GM13976 (cell line): ENCODE measurements at regions not wholly inside any gene's neighbourhood (a gene's known extent, or its start where the extent isn't known, plus 50 kb on each side); places are given as distances from the start of the nearest gene placed in this dataset.

Source experiments
- DNase-seq: peaks from one replicate; pipeline ENCODE4 v3.0.0; 2012; ENCODE audit warnings: low spot score
- in situ Hi-C: fragments of 300-500 bp; cut with MboI; formaldehyde crosslinking; loops from one replicate; pipeline ENCODE4 v1.12.0; 2022; ENCODE audit warnings: low sequenced_read_pairs, mixed read lengths, inconsistent platforms; ENCODE audit not compliant: unreplicated experiment
- TF ChIP-seq, protein P1 (sequence below): IDR thresholded peaks from 2 replicates; pipeline ENCODE4 v1.5.1; 2012; ENCODE audit warnings: borderline replicate concordance, mild to moderate bottlenecking; ENCODE audit not compliant: insufficient read depth; ENCODE audit errors: extremely low read depth, missing control alignments, control extremely low read depth

DNA sequence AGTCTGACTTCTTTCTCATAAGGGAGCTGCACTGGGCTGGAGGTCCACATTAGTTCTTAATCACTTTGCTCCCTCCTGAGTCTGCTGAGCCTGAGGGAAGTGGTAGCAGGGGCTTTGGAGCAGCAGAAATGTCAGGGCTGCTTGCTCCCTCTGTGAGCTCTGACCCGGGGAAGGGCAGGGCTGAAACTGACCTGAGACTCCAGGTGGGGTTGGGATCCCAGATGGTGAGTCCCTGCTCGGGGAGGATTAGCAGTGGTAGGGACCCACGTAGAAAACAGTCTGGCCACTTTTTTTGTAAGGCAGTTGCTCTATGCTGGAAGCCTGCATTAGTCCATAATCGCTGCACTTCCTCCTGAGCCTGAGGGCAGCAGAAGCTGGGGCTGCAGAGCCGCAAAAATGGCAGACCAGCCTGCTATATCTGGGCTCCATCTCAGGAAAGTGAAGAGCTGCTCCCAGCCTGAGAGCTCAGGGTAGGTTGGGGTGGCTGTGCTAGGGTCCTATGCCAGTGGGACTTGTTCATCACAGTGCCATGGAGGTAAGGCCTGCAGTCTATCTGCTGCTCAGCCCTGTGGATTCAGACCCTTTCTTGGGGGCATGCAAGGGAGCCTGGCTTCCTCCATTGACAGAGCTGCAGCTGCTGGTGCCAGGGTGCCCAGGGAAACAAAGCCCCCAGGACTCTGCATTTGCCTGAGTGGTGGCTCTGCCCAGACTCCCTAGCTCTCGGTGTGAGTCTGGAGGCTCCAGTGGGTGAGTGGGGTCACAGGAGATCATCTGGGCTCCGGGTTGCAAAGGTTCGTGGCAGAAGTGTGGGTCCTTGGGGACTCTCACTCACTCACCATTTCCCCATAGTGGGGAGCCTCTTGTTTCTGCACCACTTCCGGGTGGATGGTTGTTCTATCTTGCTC is 854.3 kb downstream of the LUZP2 start:
- no peak for DNase-seq
- in situ Hi-C loops: no loop called here
- TF ChIP-seq, protein P1, sequence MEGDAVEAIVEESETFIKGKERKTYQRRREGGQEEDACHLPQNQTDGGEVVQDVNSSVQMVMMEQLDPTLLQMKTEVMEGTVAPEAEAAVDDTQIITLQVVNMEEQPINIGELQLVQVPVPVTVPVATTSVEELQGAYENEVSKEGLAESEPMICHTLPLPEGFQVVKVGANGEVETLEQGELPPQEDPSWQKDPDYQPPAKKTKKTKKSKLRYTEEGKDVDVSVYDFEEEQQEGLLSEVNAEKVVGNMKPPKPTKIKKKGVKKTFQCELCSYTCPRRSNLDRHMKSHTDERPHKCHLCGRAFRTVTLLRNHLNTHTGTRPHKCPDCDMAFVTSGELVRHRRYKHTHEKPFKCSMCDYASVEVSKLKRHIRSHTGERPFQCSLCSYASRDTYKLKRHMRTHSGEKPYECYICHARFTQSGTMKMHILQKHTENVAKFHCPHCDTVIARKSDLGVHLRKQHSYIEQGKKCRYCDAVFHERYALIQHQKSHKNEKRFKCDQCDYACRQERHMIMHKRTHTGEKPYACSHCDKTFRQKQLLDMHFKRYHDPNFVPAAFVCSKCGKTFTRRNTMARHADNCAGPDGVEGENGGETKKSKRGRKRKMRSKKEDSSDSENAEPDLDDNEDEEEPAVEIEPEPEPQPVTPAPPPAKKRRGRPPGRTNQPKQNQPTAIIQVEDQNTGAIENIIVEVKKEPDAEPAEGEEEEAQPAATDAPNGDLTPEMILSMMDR: no peak

DNA sequence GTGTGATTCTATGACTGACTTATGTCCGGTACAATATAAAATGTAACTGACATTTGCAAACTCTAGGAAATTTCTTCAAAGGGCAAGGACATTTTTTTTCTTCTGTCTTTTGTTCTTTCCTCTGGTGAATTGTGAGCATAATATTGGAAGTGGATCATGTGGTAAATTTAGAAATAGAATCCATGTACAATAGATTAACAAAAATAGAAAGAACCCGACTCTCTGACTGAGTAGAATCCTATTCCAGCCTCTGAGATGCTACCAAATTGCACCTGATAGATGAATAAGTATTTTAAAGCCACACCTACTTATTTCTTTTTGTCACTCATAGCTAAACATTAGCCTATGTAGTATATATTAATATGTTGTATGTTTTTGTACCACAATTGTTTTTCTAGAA is 860.3 kb downstream of the LUZP2 start:
- in situ Hi-C loops: no loop called here
- TF ChIP-seq, protein P1: no peak
- DNase-seq: no peak

DNA sequence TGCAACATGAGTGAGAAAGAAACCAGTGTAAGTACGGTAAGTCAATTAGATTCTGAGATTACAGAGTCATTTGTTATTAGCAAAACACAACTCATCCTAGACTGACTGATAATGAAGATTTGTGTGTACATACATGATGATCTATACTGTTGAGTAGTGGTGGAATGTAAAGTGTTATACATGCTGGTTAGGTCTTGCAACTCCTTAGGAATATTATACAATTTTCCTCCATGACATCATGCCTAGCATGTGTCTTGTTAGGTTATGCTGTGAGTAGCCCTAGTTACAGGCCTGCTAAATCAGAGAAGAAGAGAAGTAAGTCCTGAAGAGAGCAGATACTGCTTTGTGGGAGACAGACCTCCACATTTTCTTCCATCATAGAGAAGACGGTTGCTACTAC is 880.6 kb downstream of the LUZP2 start:
- DNase-seq: no peak
- in situ Hi-C loops: no loop called here
- TF ChIP-seq, protein P1: no peak

DNA sequence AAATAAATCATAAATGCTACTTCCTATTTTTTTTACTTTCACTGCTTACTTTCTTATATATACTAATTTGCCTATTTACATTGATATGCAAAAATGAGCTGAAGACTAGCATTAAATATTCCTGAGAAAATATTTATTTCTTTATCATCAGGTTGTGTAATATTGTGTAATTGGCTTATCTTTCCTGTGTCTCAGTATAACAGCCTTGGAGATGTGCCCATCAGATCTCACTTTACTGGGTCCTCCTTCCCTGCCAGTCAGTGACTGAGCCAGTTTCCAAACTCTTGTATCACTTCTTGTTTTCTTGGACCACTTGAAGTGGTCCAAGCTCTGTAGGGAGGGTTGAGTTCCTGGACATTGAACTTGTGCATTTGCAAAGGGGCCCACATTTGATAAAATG is 900.0 kb downstream of the LUZP2 start:
- no peak for DNase-seq
- in situ Hi-C loops: no loop called here
- TF ChIP-seq, protein P1: no peak

DNA sequence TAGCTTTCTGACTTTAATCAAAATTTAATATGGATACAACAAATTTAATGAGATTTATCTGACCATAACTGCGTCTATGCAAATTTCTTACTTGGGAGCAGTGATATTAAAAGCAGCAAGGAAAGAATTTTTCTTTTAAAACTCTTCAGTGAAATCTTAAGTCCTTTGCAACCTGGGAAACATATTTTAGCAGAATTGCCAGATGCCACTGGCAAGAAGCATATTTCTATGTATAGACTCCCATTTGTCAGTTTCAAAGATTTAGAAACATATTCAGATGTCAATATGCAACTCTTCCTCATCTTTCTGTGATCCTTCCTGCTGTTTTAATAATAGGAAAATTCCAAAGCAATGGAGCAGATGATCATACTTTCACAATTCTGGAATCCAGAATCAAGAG is 911.3 kb downstream of the LUZP2 start:
- in situ Hi-C loops: no loop called here
- DNase-seq: no peak
- TF ChIP-seq, protein P1: no peak

DNA sequence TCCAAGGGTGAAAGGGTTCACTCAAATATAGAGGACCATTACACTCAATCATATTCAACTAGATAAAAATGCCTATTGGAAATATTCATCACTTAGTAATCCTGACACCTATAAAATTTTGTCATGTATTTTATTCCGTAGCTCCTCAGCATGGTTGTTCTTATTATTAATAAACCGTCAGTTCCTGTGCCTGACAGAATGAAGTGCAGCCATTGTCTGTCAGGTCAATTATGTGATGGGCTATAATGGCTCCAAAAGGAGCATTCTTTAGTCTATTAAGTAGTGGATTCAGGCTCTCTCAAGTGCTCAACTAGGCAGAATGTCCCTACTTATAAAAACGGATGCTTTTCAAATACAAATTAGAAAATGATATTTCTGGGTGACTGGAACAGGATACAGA is 916.1 kb upstream of the ANO3 start:
- DNase-seq: no peak
- in situ Hi-C loops: no loop called here
- TF ChIP-seq, protein P1: no peak
